HG02610 (cell line): ENCODE measurements at regions not wholly inside any gene's neighbourhood (a gene's known extent, or its start where the extent isn't known, plus 50 kb on each side); places are given as distances from the start of the nearest gene placed in this dataset.

Experiments
- ATAC-seq: cut with Tn5 transposase; IDR thresholded peaks from one replicate; pipeline ENCODE4 v1.9.1; 2021; ENCODE audit warnings: mild to moderate bottlenecking, moderate library complexity; ENCODE audit not compliant: unreplicated experiment

GRCh38 chr6:168838037-168838399 lies 397.0 kb downstream of the SMOC2 start:
- no peak for ATAC-seq

- ATAC-seq: no peak
Measured at GRCh38 chr6:168837254-168838036, 396.5 kb downstream of the SMOC2 start.

- ATAC-seq: no peak
Measured at GRCh38 chr6:168835991-168836390, 395.0 kb downstream of the SMOC2 start.

- ATAC-seq: no peak
Measured at GRCh38 chr6:168834801-168835200, 393.8 kb downstream of the SMOC2 start.

GRCh38 chr6:168834042-168834587 lies 393.1 kb downstream of the SMOC2 start:
- ATAC-seq: no peak

- ATAC-seq: no peak
Measured at GRCh38 chr6:168828800-168829199, 387.8 kb downstream of the SMOC2 start.

- no peak for ATAC-seq
Measured at GRCh38 chr6:168828035-168828434, 387.1 kb downstream of the SMOC2 start.

- ATAC-seq: no peak
Measured at GRCh38 chr6:168827586-168827871, 386.5 kb downstream of the SMOC2 start.

GRCh38 chr6:168826726-168827585 lies 386.0 kb downstream of the SMOC2 start:
- no peak for ATAC-seq

GRCh38 chr6:168826078-168826390 lies 385.1 kb downstream of the SMOC2 start:
- ATAC-seq: no peak

- no peak for ATAC-seq
Measured at GRCh38 chr6:168825226-168826077, 384.5 kb downstream of the SMOC2 start.

- no peak for ATAC-seq
Measured at GRCh38 chr6:168823397-168824212, 382.6 kb downstream of the SMOC2 start.

- no peak for ATAC-seq
Measured at GRCh38 chr6:168822376-168822775, 381.4 kb downstream of the SMOC2 start.

- ATAC-seq: no peak
Measured at GRCh38 chr6:168819546-168819945, 378.6 kb downstream of the SMOC2 start.

GRCh38 chr6:168817558-168818159 lies 376.7 kb downstream of the SMOC2 start:
- ATAC-seq: no peak

GRCh38 chr6:168815229-168815628 lies 374.2 kb downstream of the SMOC2 start:
- ATAC-seq: no peak

- ATAC-seq: no peak
Measured at GRCh38 chr6:168808232-168808631, 367.2 kb downstream of the SMOC2 start.

GRCh38 chr6:168804331-168804730 lies 363.3 kb downstream of the SMOC2 start:
- ATAC-seq: no peak

- no peak for ATAC-seq
Measured at GRCh38 chr6:168803874-168804273, 362.9 kb downstream of the SMOC2 start.

- no peak for ATAC-seq
Measured at GRCh38 chr6:168799067-168799466, 358.1 kb downstream of the SMOC2 start.
